ENCODE measurements at regions not wholly inside any gene's neighbourhood (a gene's known extent, or its start where the extent isn't known, plus 50 kb on each side); places are given as distances from the start of the nearest gene placed in this dataset.

DNA sequence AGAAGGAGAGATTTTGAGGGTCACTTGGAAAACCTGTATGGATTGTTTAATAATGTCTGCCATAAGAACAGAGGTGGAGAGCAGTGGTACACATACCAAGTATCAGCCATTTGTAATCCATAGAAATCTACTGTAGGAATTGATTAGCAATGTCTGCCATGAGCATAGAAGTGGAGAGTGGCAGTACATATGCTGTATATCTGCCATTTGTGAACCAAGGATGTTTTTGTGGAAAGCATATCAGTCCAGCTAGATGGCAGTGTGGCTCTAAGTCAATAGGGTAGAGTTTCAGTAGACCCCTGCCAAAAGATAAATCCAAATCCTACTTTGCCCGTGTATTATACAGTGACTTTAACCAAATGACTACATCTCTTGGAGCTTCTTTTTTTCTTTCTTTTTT is 82.9 kb upstream of the SEZ6L start:
- TF ChIP-seq, protein P1, sequence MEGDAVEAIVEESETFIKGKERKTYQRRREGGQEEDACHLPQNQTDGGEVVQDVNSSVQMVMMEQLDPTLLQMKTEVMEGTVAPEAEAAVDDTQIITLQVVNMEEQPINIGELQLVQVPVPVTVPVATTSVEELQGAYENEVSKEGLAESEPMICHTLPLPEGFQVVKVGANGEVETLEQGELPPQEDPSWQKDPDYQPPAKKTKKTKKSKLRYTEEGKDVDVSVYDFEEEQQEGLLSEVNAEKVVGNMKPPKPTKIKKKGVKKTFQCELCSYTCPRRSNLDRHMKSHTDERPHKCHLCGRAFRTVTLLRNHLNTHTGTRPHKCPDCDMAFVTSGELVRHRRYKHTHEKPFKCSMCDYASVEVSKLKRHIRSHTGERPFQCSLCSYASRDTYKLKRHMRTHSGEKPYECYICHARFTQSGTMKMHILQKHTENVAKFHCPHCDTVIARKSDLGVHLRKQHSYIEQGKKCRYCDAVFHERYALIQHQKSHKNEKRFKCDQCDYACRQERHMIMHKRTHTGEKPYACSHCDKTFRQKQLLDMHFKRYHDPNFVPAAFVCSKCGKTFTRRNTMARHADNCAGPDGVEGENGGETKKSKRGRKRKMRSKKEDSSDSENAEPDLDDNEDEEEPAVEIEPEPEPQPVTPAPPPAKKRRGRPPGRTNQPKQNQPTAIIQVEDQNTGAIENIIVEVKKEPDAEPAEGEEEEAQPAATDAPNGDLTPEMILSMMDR (IDR thresholded peaks at IDR 0.05; ENCODE audit: low read depth, low read length, missing input control) = no peak
- TF ChIP-seq, protein P2, sequence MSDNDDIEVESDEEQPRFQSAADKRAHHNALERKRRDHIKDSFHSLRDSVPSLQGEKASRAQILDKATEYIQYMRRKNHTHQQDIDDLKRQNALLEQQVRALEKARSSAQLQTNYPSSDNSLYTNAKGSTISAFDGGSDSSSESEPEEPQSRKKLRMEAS (IDR thresholded peaks at IDR 0.05) = no peak
- TF ChIP-seq YY1 (IDR thresholded peaks at IDR 0.05) (no peak), RXRA (IDR thresholded peaks at IDR 0.05) (no peak), RAD21 (IDR thresholded peaks at IDR 0.05) (peak in 1 of 2 donors; percentile 28)
- TF ChIP-seq, protein P3, sequence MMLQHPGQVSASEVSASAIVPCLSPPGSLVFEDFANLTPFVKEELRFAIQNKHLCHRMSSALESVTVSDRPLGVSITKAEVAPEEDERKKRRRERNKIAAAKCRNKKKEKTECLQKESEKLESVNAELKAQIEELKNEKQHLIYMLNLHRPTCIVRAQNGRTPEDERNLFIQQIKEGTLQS (IDR thresholded peaks at IDR 0.05) = no peak

All from liver (tissue), 3 donors.